ENCODE measurements at regions not wholly inside any gene's neighbourhood (a gene's known extent, or its start where the extent isn't known, plus 50 kb on each side); places are given as distances from the start of the nearest gene placed in this dataset.

DNA sequence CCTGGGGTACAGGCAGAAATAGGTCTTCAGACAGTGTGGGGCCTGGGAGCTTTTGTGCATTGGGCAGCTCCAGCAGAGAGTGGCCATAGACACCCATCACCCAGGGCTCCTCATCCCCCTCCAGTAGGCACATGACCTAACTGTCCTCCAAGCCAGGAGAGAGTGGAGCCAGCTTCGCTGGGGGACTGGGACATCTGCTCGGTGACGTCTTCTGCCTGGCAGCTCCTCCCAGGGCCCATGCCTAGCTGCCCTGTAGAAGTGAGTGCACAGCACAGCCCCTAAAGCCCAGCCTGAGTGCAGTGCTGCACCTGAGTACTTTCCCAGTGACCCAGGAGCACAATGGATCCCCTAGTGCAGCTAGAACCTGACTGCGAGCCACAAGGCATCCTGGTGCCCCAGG is 279.7 kb upstream of the SLC7A11 start:
- no peak for DNase-seq (ENCODE audit: low spot score)
- intact Hi-C loops (cut with DNase I) = no loop called here
- no peak for ATAC-seq

GRCh38 chr4:138519436-138519835 is 277.3 kb upstream of the SLC7A11 start:
- intact Hi-C loops (cut with DNase I) = no loop called here
- no peak for DNase-seq (ENCODE audit: low spot score)
- no peak for ATAC-seq

- intact Hi-C loops (cut with DNase I) = no loop called here
- ATAC-seq = no peak
- DNase-seq (ENCODE audit: low spot score) = no peak
These were observed 271.4 kb upstream of the SLC7A11 start for GRCh38 chr4:138513535-138513934.

GRCh38 chr4:138512756-138513155 is 270.6 kb upstream of the SLC7A11 start:
- DNase-seq (ENCODE audit: low spot score) (no peak), ATAC-seq (no peak)
- intact Hi-C loops (cut with DNase I) = no loop called here

DNA sequence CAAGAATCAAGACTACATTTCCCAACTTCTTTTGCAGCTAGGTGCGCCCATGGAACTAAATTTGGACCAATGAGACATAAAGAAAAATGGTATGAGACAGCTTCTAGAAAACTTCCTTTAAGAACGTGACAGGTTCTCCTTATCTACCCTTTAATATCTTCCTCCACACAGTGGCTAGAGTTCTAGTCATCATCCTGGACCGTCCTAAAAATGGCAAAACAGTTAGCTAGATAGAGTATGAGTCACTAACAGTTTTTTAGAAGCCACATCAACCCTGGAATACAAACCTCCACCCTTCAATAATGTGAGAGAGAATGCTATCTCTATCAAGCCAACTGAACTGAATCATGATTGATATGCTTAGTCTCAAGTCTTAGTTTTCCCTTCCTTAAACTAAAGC is 267.9 kb upstream of the SLC7A11 start:
- DNase-seq (ENCODE audit: low spot score) (no peak), ATAC-seq (no peak)
- intact Hi-C loops (cut with DNase I) = no loop called here

- ATAC-seq = no peak
- intact Hi-C loops (cut with DNase I) = no loop called here
- DNase-seq (ENCODE audit: low spot score) = no peak
These were observed 267.2 kb upstream of the SLC7A11 start for GRCh38 chr4:138509346-138509745.

DNA sequence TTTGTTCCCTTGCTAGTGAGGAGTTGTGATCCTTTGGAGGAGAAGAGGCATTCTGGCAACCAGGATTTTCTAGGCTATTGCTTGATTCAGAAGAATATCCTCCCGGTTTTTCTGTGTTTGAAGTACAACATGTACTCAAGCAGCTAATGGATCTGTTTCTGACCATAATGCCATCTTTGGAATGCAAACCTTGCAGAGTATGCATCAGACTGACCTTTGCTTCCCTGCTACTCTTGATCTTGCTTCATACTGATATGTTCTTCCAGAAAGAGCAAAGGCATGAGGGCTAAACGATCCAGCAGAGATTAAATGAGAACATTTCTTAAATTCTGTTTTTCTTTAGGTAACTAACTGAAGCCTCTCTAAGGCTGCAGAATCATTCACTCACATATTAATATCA is 265.4 kb upstream of the SLC7A11 start:
- intact Hi-C loops (cut with DNase I) = no loop called here
- DNase-seq (ENCODE audit: low spot score) (no peak), ATAC-seq (no peak)

DNA sequence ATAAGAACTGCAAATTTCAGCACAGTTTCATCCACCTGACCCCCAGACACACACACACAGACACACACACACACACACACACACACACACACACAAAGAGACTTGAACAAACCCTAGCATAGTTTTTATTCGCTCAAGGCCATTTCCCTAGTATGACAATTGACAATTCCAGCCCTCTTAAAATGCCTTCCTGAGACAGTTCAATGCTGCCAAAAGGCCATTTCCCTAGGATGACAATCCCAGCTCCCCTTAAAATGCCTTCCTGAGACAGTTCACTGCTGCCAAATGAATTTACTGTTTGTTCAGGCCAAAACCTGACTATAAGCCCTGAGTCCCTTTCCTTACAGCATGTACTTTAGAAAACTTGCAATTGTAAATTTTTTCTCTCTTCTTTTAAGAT is 259.5 kb upstream of the SLC7A11 start:
- DNase-seq (ENCODE audit: low spot score) = no peak
- intact Hi-C loops (cut with DNase I) = no loop called here

GRCh38 chr4:138500869-138501268 is 258.7 kb upstream of the SLC7A11 start:
- no peak for ATAC-seq
- intact Hi-C loops (cut with DNase I) = no loop called here
- no peak for DNase-seq (ENCODE audit: low spot score)

More for the DNA sequence above, 259.5 kb upstream of the SLC7A11 start:
- no peak for ATAC-seq

- ATAC-seq (no peak), DNase-seq (ENCODE audit: low spot score) (no peak)
- intact Hi-C loops (cut with DNase I) = no loop called here
These were observed 257.5 kb upstream of the SLC7A11 start for GRCh38 chr4:138499627-138500026.

- DNase-seq (ENCODE audit: low spot score) (no peak), ATAC-seq (no peak)
- intact Hi-C loops (cut with DNase I) = no loop called here
These were observed 252.8 kb upstream of the SLC7A11 start for GRCh38 chr4:138494931-138495330.

GRCh38 chr4:138494116-138494515 is 252.0 kb upstream of the SLC7A11 start:
- intact Hi-C loops (cut with DNase I) = no loop called here
- no peak for DNase-seq (ENCODE audit: low spot score)
- no peak for ATAC-seq

DNA sequence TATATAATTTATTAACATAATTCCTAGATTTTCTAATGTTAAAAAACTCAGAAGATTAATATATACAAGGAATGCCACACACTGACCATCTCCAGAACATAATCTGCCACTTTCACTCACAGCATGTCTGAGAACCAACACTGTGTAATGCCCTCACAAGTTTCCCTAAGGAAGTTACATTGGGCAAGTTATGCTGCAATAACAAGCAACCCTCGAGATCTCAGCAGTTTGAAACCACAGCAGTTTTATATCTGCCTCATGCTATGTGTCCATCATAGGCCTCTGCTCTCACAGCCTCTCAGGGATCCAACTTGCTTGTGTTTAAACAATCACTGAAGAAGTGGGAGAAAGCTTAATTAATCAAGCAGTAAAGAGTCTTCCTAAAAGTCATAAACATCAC is 250.0 kb upstream of the SLC7A11 start:
- intact Hi-C loops (cut with DNase I) = no loop called here
- DNase-seq (ENCODE audit: low spot score) (no peak), ATAC-seq (no peak)

DNA sequence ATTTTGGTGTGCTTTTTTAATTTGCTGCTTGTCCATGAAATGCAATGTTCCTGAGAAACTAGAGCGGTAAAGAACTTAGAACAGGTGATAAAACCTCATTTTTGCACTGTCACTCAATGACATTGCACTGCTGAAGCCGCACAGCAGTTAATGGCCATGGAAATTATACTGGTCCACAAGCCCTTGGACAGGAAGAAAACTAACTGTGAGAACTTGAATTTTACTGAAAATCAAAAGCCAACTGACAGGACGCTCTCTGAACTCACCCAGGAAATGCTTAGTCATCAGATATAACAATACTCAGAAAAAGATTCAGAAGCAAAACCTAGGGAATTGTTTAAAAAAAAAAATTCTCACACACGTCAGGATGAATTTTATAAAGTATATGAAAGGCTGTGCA is 246.4 kb upstream of the SLC7A11 start:
- DNase-seq (ENCODE audit: low spot score) (no peak), ATAC-seq (no peak)
- intact Hi-C loops (cut with DNase I) = no loop called here

DNA sequence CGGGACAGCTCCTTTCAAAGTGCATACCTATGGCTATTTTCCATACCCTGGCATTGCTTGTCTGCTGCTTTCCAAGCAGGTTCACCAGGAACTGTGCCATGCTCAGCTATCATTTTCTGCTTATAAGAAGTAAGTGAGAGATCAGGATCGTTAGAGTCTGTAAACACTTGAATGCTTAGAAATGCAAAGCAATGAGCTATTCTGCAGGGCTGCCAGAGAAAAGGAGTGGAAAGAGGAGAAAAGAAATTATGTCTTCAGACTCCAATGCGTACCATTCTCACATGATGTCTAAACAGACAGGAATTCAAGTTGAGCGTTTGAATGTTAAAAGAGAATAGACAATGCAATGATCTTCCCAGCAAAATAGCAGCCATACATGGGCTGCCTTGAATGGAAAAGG is 245.5 kb upstream of the SLC7A11 start:
- no peak for ATAC-seq

GRCh38 chr4:138487230-138487629 is 245.1 kb upstream of the SLC7A11 start:
- ATAC-seq = no peak
- intact Hi-C loops (cut with DNase I) = no loop called here
- DNase-seq (ENCODE audit: low spot score) = no peak

More for the DNA sequence above, 245.5 kb upstream of the SLC7A11 start:
- no peak for DNase-seq (ENCODE audit: low spot score)
- intact Hi-C loops (cut with DNase I) = no loop called here

DNA sequence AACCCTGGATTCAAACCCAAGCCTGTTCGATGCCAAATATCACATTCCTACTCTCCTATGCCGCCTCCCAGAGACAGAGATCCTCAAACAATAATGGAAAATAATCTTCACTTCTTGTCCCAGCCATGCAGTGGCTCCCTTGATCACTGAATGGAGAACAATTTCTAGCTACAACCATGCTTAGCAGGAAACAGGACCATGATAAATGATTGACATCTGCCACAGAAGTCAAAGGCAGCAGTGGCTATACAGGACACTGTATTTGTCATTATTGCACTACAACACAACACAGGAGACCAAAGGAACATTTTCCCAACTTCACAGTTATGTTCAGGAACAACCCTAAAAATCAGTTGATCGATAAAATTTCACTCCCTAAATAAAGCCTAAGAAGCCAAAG is 243.3 kb upstream of the SLC7A11 start:
- ATAC-seq (no peak), DNase-seq (ENCODE audit: low spot score) (no peak)
- intact Hi-C loops (cut with DNase I) = no loop called here

GRCh38 chr4:138475116-138475515 is 233.0 kb upstream of the SLC7A11 start:
- DNase-seq (ENCODE audit: low spot score) (no peak), ATAC-seq (peak; percentile 20)
- intact Hi-C loops (cut with DNase I) = no loop called here

DNA sequence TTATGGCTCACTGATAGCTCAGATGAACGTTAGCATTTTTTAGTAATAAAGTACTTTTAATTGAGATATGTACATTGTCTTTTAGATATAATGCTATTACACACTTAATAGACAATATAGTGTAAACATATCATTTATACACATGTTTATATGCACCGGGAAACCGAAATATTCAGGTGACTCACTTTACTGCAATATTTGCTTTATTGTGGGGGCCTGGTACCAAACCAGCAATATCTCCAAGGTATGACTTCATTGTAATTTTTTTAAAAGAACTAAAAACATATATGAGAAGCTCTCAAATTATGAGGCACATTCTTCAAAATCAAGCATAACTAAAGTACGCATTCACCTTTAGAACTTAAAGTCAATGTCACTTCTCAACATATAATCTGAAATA is 231.2 kb upstream of the SLC7A11 start:
- DNase-seq (ENCODE audit: low spot score) = no peak
- intact Hi-C loops (cut with DNase I) = no loop called here
- no peak for ATAC-seq

DNA sequence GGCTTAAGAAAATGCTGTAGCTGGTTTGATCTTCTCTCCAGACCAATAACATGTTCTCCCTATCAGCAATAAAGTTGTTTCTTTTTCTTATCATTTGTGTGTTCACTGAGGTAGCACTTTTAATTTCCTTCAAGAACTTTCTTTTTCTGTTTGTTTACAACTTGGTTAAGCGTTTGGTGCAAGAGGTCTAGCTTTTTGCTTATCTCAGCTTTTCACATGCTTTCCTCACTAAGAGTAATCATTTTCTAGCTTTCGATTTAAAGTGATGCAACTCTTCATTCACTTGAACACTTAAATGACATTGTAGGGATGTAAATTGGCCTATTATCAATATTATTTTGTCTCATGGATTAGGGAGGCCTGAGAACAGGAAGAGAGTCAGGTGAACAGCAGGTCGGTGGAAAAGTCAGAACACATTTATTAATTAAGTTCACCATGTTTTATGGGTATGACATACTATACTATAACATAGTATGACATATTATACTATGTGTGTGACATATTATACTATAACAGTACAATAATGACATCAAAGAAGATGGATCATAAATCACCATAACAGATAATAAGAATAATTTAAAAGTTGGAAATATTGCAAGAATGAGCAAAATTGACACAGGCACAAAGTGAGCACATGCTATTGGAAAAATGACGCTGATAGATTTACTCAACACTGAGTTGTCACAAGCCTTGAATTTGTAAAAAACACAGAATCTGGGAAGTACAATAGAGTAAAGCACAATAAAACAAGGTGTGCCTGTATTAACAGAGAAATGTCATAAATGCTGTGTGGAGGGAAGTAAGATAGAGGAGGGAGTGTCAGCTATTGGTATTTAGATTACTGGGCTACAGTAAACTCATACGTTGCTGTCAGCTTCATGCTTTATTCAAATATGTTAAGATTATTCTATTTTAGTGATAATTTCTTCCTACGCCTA is 218.6 kb upstream of the SLC7A11 start:
- intact Hi-C loops (cut with DNase I) = no loop called here
- DNase-seq (ENCODE audit: low spot score) (no peak), ATAC-seq (no peak)

DNA sequence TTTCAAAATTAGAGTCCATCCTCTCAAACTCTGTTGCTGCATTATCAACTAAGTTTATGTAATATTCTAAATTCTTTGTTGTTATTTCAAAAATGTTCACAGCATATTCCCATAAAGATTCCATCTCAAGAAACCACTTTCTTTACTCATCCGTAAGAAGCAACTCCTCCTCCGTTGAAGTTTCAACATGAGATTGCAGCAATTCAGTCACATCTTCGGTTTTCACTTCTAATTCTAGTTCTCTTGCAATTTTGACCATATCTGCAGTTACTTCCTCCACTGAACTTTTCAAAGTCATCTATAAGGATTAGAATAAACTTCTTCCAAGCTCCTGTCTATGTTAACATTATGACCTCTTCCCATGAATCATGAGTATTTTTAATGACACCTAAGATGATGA is 216.6 kb upstream of the SLC7A11 start:
- intact Hi-C loops (cut with DNase I) = no loop called here
- ATAC-seq (no peak), DNase-seq (ENCODE audit: low spot score) (no peak)
